CD4-positive, alpha-beta T cell (primary cell): ENCODE measurements at regions not wholly inside any gene's neighbourhood (a gene's known extent, or its start where the extent isn't known, plus 50 kb on each side); places are given as distances from the start of the nearest gene placed in this dataset.
"Not testable (repeated sequence)": the region's sequence is repeated elsewhere in the genome, so short reads cannot be mapped to it uniquely, and the experiment has no call there.

Source experiments
- ATAC-seq: fragments of 200-7000 bp; cut with Tn5 transposase; one replicate; pipeline ENCODE4 v1.10.0; 2022; ENCODE audit warnings: mild to moderate bottlenecking; ENCODE audit not compliant: poor library complexity
- CTCF ChIA-PET: fragments of 350-600 bp; sonication (Branson Sonifier 250); formaldehyde crosslinking; loops from one replicate; lab custom pipeline; 2021; ENCODE audit warnings: antibody characterized with exemption, inconsistent platforms; lab: Charles Lee
- POLR2A ChIA-PET: fragments of 350-600 bp; sonication (Branson Sonifier 250); formaldehyde crosslinking; loops from one replicate; lab custom pipeline; 2021; ENCODE audit warnings: antibody characterized with exemption, inconsistent platforms; lab: Charles Lee
- DNase-seq, 14 experiments: peaks; one replicate each; pipeline ENCODE4 v3.0.0-alpha.2; 2013 to 2020; ENCODE audit warnings: mixed read lengths in 2 of 14
- H3K27ac ChIP-seq, 2 donors: one replicate each; pipeline versions ENCODE4 v1.5.1 to v1.7.0; 2013; ENCODE audit warnings: low read length in 2 of 2, low read depth in 1 of 2, mild to moderate bottlenecking in 1 of 2
- H3K27me3 ChIP-seq, 2 experiments: 1 replicate in 1 of 2; 2 replicates in 1 of 2; pipeline versions ENCODE4 v1.6.1 to v1.7.0; 2013; ENCODE audit warnings: low read length in 2 of 2, control low read depth in 1 of 2, mild to moderate bottlenecking in 1 of 2, moderate library complexity in 1 of 2; ENCODE audit not compliant: insufficient read depth in 2 of 2, control insufficient read depth in 1 of 2
- H3K36me3 ChIP-seq: one replicate; pipeline ENCODE4 v1.6.1; 2013; ENCODE audit warnings: low read length, control low read depth; ENCODE audit not compliant: insufficient read depth
- H3K4me1 ChIP-seq: one replicate; pipeline ENCODE4 v1.6.1; 2013; ENCODE audit warnings: low read length, control low read depth; ENCODE audit not compliant: insufficient read depth
- H3K4me3 ChIP-seq: one replicate; pipeline ENCODE4 v1.5.1; 2013; ENCODE audit warnings: mild to moderate bottlenecking, low read length, moderate library complexity
- H3K9me3 ChIP-seq, 2 experiments: 1 replicate in 1 of 2; 2 replicates in 1 of 2; pipeline versions ENCODE4 v1.6.1 to v1.7.0; 2013; ENCODE audit warnings: low read length in 2 of 2, mild to moderate bottlenecking in 2 of 2, control low read depth in 1 of 2, moderate library complexity in 1 of 2; ENCODE audit not compliant: control insufficient read depth in 1 of 2, insufficient read depth in 1 of 2
- H3K27ac Mint-ChIP-seq: one replicate; pipeline ENCODE4 v1.8.0; 2020; ENCODE audit warnings: mixed read lengths
- H3K27me3 Mint-ChIP-seq: one replicate; pipeline ENCODE4 v1.8.0; 2021; ENCODE audit warnings: mixed read lengths
- H3K36me3 Mint-ChIP-seq: one replicate; pipeline ENCODE4 v1.8.0; 2021; ENCODE audit warnings: low read depth, mixed read lengths
- H3K4me1 Mint-ChIP-seq: one replicate; pipeline ENCODE4 v1.8.0; 2021; ENCODE audit warnings: low read depth, mixed read lengths
- H3K4me3 Mint-ChIP-seq: one replicate; pipeline ENCODE4 v1.8.0; 2020; ENCODE audit warnings: mild to moderate bottlenecking, mixed read lengths
- H3K9me3 Mint-ChIP-seq: one replicate; pipeline ENCODE4 v1.8.0; 2020; ENCODE audit warnings: mixed read lengths
- CTCF ChIP-seq: fragments of 200-600 bp; IDR thresholded peaks from one replicate; pipeline ENCODE4 v1.8.0; 2022; ENCODE audit warnings: antibody characterized with exemption, mild to moderate bottlenecking
- intact Hi-C, 2 experiments: fragments of 100-400 bp; cut with DNase I in 1 of 2; cut with micrococcal nuclease in 1 of 2; formaldehyde crosslinking; loops; one replicate each; pipeline versions ENCODE4 v1.15.1 to v1.9.0; 2023 to 2025; cut with DNase I, micrococcal nuclease

DNA sequence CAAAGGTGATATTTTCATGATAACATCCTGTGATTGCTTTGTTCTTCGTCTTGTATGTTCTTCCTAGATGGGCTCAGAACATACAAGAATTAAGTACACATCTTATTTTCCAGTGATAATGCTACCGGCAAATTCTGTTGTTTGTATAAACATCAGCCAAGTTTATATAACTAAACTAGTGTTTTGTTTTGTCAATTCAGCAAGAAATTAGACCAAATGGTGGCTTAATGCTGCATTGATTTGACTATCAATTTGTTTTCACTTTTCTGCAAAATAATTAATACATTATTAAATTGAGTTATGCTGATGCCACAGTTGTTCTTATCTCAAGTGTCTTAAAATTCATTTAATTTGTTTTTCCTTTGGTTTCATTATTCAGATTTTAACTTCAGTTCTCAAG lies 177.7 kb downstream of the OR4F29 start:
- H3K27ac Mint-ChIP-seq, ATAC-seq, H3K4me3 Mint-ChIP-seq, H3K36me3 Mint-ChIP-seq, H3K4me1 Mint-ChIP-seq, POLR2A ChIA-PET, H3K9me3 ChIP-seq, intact Hi-C loops, DNase-seq, H3K27me3 ChIP-seq, H3K4me1 ChIP-seq, H3K9me3 Mint-ChIP-seq, CTCF ChIA-PET, H3K27ac ChIP-seq, H3K36me3 ChIP-seq, H3K4me3 ChIP-seq, H3K27me3 Mint-ChIP-seq: not testable (repeated sequence)

- ATAC-seq = not testable (repeated sequence)
- peak; percentile 43 to 76 (median 53) for DNase-seq
Measured at GRCh38 chr1:267815-268214, 183.7 kb downstream of the OR4F29 start.

More at GRCh38 chr1:267815-268214, 183.7 kb downstream of the OR4F29 start:
- H3K27me3 ChIP-seq, H3K9me3 ChIP-seq, H3K27ac Mint-ChIP-seq, H3K27me3 Mint-ChIP-seq, H3K4me1 Mint-ChIP-seq, POLR2A ChIA-PET, CTCF ChIA-PET, intact Hi-C loops, H3K9me3 Mint-ChIP-seq, H3K4me1 ChIP-seq, H3K36me3 Mint-ChIP-seq, H3K27ac ChIP-seq, H3K36me3 ChIP-seq, H3K4me3 ChIP-seq, H3K4me3 Mint-ChIP-seq: not testable (repeated sequence)
- TF ChIP-seq CTCF = peak; percentile 45
